ENCODE measurements at regions not wholly inside any gene's neighbourhood (a gene's known extent, or its start where the extent isn't known, plus 50 kb on each side); places are given as distances from the start of the nearest gene placed in this dataset.

GRCh38 chr1:182249201-182249676 is 142.4 kb downstream of the GLUL start (continued):
- TF ChIP-seq MGA (IDR thresholded peaks at IDR 0.05) (peak; percentile 85), E2F6 (IDR thresholded peaks at IDR 0.05; ENCODE audit: borderline replicate concordance in 1 of 2, extremely low read depth in 1 of 2, insufficient read depth in 1 of 2, insufficient read length in 1 of 2, low read depth in 1 of 2, low read length in 1 of 2, poor library complexity in 1 of 2, severe bottlenecking in 1 of 2) (peak in 1 of 2 experiments; percentile 5), DMBX1 (CRISPR knock-in tag; IDR thresholded peaks at IDR 0.05; ENCODE audit: borderline replicate concordance) (peak; percentile 62; the same call in 1 of the 2 replicates), RCOR1 (IDR thresholded peaks at IDR 0.05; ENCODE audit: borderline replicate concordance in 1 of 2, low read depth in 2 of 2, low read length in 2 of 2) (0 out of 4 replicates have a peak, but pooled peaks of 1 of the 2 experiments have one; percentile 35), UBTF (IDR thresholded peaks at IDR 0.05; ENCODE audit: borderline replicate concordance in 1 of 2, low read depth in 2 of 2, low read length in 2 of 2) (peak in 1 of 2 experiments; percentile 90; a peak in 2 of 4 replicates), L3MBTL2 (IDR thresholded peaks at IDR 0.05) (peak; percentile 93), MAZ (CRISPR knock-in tag; conservative IDR thresholded peaks at IDR 0.05 in 1 of 2, IDR thresholded peaks at IDR 0.05 in 1 of 2) (no peak), NCOA6 (IDR thresholded peaks at IDR 0.05) (no peak), CTBP1 (IDR thresholded peaks at IDR 0.05; ENCODE audit: borderline replicate concordance) (peak; percentile 15; the same call in 1 of the 2 replicates)

Measured in K562 (cell line).